Suppressor macrophage (primary cell): ENCODE measurements at regions not wholly inside any gene's neighbourhood (a gene's known extent, or its start where the extent isn't known, plus 50 kb on each side); places are given as distances from the start of the nearest gene placed in this dataset.
A peak's percentile ranks its signal among the peaks of the same experiment; 100 is the strongest.
"Not testable (repeated sequence)": the region's sequence is repeated elsewhere in the genome, so short reads cannot be mapped to it uniquely, and the experiment has no call there.

Experiments used
- DNase-seq, 4 experiments: peaks; one replicate each; pipeline ENCODE4 v3.0.0-alpha.2; 2020 to 2022

DNA sequence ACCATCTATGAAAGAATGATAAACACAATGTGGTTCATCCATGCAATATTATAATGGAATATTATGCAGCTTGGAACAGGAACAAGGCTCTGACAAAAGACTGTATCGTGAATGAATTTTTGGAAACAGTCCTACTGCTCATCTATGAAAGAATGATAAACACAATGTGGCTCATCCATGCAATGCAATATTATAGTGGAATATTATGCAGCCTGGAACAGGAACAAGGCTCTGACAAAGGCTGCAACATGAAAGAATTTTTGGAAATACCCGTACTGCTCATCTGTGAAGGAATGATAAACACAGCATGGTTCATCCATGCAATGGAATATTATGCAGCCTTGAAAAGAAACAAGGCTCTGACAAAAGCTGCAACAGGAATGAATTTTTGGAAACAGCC lies 158.8 kb downstream of the CRLF2 start:
- DNase-seq = not testable (repeated sequence)

DNA sequence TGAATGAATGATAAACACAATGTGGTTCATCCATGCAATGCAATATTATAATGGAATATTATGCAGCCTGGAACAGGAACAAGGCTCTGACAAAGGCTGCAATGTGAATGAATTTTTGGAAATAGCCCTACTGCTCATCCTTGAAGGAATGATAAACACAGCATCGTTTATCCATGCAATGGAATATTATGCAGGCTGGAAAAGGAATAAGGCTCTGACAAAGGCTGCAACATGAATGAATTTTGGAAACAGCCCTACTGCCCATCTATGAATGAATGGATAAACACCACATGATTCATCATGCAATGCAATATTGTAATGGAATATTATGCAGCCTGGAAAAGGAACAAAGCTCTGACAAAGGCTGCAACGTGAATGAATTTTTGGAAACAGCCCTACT lies 159.4 kb downstream of the CRLF2 start:
- no peak for DNase-seq

DNA sequence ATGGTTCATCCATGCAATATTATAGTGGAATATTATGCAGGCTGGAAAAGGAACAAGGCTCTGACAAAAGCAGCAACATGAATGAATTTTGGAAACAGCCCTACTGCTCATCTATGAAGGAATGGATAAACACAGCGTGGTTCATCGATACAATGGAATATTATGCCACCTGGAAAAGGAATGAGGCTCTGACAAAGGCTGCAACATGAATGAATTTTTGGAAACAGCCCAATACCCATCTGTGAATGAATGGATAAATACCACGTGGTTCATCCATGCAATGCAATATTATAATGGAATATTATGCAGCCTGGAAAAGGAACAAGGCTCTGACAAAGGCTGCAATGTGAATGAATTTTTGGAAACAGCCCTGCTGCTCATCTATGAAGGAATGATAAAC lies 160.4 kb downstream of the CRLF2 start:
- DNase-seq = no peak

DNA sequence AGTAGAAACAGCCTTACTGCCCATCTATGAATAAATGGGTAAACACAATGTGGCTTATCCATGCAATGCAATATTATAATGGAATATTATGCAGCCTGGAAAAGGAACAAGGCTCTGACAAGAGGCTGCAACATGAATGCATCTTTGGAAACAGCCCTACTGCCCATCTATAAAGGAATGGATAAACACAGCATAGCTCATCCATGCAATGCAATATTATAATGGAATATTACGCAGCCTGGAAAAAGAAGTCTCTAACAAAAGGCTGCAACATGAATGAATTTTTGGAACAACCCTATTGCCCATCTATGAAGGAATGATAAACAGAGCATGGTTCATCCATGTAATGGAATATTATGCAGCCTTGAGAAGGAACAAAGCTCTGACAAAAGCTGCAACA lies 161.0 kb downstream of the CRLF2 start:
- DNase-seq = no peak

DNA sequence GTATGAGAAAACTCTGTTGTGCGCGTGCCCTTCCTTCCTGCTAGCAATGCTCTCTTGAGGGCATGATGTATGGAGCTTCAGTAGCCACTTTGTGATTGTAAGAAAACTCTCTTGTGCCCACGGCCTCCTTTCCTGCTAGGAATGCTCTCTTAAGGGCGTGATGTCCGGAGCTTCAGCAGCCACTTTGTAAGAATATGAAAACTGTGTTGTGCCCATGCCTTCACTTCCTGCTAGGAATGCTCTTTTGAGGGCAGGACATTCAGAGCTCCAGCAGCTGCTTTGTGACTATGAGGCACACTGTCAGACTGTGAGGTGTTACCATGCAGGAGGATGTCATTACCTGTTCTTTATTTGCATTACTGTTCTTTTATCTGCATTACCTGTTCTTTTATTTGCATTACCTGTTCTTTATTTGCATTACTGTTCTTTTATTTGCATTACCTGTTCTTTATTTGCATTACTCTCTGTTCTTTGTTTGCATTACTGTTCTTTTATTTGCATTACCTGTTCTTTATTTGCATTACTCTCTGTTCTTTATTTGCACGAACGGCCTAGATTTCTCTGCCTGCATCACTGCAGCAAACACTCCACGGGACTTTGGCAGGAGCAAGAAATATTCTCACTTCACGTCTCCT lies 166.7 kb downstream of the CRLF2 start:
- no peak for DNase-seq

DNA sequence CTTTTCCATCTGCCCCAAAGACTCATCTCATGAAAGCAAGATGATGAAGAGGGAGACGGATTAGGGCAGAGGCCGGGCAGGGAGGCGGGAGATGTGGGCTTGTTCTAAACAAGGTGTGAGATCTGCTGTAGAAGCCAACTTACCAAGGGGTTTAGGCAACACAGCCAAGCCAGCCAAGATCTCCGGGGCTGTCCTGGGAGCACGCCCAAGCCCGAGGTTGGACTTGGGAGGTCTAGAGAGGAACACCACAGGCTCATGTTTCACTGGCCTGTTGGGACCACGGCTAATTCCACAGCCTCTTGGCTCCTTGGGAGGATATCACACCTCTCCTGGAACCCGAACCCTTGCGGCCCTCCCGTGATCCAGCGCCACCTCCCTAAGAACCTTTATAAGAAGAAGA lies 171.4 kb downstream of the CRLF2 start:
- DNase-seq = no peak

DNA sequence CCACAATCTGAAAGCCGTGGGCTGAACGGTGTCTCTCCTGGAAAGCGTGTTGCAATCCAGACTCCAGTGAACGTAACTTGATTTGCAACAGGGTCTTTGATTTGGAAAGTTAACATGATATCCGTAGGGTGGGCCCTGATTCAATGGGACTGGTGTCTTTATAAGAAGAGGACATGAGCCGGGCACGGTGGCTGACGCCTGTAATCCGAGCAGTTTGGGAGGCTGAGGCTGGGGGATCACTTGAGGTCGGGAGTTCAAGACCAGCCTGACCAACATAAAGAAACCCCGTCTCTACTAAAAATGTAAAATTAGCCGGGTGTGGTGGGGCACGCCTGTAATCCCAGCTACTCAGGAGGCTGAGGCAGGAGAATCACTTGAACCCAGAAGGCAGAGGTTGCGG lies 176.5 kb downstream of the CRLF2 start:
- DNase-seq = not testable (repeated sequence)

DNA sequence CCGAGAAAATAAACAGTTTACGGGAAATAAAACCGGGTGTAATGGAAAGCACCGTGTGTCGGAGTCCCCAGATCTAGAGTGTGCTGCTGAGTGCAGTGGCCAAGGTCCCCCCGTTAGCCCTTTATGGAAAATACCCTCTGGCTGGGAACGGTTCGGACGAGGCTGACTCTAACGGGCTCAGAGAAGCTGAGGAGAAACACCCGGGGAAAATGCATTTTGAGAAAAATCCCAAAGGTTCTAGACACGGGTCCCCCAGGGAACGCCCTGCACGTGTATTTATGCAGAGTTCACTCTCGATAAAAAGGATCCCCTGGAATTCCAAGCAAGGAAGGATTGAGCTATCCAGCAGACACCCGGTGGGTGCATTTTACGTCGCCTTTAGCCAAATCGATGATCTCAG lies 177.2 kb downstream of the CRLF2 start:
- DNase-seq = no peak

DNA sequence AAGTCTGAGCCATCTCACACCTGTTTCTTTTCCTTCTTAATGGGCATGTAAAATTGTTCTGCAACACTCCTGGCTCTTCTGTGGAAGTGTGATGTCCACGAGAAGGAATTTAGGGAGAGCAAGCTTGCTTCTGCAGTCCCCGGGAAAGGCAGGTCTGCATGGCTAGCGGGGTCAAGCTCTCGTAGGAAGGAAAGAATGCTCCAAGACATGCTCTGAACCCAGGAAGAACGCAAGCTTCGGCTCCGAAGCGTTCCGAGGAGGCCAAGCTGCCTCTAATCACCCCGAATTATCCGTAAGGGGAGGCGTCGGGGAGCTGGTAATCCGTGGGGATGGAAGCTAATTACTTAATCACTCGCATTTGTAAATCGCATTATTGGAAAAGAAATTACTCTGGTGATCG lies 177.7 kb downstream of the CRLF2 start:
- DNase-seq = no peak

DNA sequence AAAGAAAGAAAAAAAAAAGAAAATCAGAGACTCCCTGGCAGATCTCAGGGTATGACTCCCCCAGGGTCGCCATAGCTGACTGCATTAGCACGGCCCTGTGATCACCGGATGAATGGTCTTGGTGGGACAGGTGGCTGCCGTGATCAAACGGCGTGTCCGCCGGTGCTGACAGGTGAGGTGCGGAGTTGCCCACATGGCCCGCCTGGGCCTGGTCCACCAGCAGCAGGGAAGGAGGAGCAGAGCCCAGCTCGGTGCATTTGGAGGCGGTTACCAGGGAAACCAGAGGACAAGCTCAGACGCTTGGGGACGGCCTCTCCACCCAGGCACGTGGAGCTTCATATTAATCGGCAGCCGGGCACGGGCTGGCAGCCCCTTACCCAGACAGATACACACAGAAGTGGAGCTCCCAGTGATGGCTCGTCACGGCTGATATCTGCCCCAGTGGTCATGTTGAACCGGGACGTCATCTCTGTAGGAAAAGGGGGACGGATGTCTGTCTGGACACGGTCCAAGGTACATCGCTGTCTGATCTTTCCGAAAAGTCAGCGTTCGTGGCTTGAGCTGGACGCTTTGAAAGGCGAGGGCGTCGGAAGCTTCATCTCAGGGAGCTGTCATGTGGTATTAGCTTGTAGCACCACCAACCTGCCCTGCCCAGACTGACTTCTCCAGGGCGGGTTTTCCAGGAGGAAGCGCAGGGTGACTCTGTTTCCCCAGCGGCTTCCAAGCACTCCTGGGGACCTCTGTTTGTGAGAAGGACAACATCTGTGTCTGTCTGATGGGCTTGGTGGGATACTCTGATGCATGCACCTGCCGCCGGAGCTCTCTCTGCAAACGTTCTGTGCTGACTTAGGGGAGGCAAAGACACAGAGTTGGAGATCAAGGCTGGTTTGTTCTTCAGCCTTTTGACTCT lies 180.7 kb downstream of the CRLF2 start:
- no peak for DNase-seq

DNA sequence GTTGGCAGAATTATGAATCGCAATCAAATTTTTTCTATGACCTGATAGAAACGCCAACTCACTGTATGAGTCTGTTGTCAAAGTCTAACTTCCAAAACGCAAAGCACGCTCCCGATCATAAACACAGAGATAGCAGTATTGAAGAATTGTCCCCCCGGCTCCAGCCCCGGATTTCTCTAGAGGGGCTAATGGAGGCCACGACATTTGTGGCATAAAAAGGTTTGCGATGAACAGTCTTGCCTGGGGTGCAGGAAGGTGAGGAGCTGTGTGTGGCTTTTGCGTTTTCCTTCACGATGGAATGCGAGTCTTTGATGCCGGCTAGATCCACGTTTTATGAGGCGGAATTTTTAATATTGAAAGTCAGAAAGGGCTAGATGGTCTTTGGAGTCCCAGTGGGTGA lies 183.0 kb downstream of the CRLF2 start:
- no peak for DNase-seq

DNA sequence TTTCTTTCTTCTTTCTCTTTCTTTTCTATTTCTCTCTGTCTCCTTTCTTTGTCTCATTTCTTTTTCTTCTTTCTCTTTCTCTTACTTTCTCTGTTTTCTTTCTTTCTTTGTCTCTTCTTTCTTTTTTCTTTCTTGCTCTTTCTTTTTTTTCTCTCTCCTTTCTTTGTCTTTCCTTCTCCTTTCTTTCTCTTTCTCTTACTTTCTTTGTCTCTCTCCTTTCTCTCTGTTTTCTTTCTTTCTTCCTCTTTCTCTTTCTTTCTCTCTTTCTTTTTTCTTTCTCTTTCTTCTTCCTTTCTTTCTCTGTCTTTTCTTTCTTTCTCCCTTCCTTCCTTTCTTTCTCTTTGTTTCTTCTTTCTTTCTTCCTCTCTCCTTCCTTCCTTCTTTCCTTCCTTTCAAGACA lies 184.8 kb downstream of the CRLF2 start:
- no peak for DNase-seq

DNA sequence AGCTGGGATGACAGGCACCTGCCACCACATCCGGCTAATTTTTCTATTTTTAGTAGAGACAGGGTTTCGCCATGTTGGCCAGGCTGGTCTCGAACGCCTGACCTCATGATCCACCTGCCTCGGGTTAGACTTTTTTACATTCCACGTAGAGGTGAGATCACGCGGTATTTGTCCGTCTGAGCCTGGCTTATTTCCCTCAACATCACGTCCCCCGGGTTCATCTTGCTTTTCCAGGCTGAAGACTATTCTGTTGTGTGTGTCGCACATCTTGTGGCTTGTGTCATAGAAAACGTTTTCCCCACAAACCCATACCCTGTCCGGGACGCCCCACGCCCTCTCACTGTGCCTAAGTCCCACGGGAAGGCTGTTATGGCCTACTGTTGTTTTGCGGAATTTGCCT lies 185.3 kb downstream of the CRLF2 start:
- peak in 3 of 4 experiments; percentile 11 to 25 (median 15) for DNase-seq

DNA sequence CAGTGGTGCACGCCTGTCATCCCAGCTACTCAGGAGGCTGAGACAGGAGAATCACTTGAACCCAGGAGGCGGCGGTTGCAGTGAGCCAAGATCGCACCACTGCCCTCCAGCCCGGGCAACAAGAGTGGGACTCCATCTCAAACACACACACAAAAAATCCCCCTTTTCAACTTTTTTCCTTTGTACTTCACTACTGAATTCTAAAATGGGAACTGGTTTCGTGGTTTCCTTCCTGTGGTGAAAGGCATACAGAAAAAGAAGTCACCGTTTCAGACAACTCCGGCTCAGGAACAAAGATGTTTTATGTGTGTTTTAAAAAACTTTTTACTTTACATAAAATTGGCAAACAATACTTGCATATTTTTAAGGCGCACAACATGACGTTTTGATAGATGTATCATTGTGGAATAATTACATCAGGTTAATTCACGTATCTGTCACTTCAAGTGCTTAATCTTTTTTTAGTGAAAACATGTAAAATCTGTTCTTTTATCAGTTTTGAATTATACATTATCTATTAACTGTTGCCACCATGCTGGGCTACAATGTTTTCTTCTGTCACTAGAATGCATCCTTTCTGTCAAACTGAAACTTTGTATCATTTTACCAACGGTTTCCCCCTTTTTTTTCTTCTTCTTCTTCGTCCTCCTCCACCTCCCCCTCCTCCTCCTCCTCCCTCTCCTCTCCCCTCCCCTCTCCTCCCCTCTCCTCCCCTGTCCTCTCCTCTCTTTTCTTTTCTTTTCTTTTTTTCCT lies 186.0 kb downstream of the CRLF2 start:
- DNase-seq = peak; percentile 19 to 54 (median 35)

DNA sequence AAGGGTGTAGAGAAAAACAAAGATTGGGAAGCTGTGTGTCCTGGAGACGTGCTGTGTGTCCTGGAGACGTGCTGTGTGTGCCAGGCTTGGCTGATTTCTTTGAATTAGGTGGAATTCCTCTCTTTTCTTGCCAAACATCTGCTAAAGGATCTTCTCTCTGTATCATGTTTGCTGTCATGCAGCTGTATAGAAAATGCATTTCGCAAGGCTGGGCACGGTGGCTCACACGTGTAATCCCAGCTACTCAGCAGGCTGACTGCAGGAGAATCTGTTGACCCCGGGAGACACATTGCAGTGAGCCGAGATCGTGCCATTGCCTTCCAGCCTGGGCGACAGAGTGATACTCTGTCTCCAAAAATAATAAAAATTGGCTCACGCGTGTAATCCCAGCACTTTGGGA lies 187.0 kb downstream of the CRLF2 start:
- peak in 1 of 4 experiments; percentile 24 for DNase-seq

DNA sequence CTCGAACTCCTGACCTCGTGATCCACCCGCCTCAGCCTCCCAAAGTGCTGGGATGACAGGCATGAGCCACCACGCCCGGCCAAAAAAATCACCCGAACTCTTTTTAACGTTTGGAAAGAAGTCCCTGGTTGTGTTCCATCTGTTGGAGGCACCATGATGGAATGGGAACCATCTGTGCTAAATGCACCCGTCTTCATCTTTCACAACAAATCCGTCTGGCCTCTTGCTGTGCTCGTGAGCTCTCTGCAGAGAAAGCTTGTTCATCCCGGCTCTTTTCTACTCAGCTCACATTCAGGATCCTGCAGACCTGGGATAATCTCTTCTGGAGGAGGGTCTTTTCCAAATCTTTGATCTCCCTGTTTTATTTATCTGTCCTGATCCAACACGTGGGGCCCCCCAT lies 188.8 kb downstream of the CRLF2 start:
- no peak for DNase-seq

DNA sequence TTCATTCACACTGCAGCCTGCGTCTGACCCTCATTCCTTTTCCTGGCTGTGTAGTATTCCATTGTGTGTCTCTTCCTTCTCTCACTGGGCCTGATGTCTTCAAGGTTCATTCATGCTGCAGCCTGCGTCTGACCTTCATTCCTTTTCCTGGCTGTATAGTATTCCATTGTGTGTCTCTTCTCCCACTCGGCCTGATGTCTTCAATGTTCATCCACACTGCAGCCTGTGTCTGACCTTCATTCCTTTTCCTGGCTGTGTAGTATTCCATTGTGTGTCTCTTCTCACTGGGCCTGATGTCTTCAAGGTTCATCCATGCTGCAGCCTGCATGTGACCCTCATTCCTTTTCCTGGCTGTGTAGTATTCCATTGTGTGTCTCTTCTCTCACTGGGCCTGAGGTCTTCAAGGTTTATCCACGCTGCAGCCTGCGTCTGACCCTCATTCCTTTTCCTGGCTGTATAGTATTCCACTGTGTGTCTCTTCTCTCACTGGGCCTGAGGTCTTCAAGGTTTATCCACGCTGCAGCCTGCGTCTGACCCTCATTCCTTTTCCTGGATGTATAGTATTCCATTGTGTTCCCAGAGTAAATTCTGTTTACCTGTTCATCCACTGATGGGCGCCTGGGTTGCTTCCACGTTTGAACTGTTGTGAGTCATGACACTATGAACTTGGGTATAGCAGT lies 191.0 kb downstream of the CRLF2 start:
- DNase-seq = not testable (repeated sequence)

DNA sequence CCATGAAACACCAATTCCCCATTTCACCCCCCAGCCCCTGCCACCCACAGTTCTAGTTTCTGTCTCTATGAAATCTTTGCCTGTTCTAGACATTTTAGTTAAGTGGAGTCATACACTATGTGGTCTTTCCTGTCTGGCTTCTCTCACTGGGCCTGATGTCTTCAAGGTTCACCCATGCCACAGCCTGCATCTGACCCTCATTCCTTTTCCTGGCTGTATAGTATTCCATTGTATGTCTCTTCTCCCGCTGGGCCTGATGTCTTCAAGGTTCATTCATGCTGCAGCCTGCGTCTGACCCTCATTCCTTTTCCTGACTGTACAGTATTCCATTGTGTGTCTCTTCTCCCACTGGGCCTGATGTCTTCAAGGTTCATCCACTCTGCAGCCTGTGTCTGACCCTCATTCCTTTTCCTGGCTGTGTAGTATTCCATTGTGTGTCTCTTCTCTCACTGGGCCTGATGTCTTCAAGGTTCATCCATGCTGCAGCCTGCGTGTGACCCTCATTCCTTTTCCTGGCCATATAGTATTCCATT lies 191.7 kb downstream of the CRLF2 start:
- no peak for DNase-seq

DNA sequence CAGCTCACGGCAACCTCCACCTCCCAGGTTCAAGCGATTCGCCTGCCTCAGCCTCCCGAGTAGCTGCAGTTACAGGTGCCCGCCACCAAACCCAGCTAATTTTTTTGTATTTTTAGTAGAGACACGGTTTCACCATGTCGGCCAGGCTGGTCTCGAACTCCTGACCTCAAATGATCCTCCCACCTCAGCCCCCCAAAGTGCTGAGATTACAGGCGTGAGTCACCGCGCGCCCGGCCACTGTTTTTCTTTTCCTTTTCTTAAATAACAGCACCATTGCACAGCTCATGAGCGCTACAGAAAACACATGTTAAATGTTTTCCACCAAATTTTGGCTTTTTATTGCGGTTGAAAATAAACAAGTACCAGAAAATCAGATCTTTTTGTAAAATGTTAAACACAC lies 195.5 kb downstream of the CRLF2 start:
- DNase-seq = not testable (repeated sequence)

DNA sequence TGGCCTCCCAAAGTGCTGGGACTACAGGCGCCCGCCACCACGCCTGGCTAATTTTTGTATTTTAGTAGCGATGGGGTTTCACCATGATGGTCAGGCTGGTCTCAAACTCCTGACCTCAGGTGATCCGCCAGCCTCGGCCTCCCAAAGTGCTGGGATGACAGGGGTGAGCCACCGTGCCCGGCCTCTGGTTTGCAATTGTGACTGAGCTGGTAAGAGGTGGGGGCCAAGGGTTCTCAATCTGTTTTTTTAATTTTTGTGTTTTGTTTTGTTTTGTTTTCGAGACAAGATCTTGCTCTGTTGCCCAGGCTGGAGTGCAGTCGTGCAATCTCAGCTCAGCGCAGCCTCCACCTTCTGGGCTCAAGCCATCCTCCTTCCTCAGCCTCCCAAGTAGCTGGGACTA lies 196.2 kb downstream of the CRLF2 start:
- DNase-seq = not testable (repeated sequence)

DNA sequence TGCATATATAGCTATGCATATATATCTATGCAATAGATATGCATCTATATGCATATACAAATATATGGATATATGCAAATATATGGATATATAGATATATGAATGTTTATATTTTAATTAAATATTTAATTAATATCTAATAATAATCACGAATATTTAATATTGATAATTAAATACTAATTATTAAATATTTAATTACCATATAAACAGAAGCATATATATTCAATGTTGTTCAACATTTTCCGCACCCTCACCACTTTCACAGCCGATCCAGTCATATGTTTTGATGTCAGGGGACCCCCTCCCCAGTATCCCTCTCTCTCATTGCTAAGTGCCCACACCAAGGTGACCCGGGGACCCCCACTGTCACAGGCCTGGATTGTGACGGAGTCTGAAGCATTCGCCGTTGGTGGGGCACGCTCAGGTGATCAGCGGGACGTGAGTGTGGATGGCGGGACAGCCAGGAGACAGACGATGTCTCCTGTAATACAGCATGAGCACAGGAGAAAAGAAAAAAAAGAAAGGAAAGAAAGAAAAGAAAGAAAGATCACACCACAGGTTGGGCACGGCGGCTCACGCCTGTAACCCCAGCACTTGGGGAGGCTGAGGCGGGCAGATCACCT lies 199.7 kb downstream of the CRLF2 start:
- DNase-seq = no peak

DNA sequence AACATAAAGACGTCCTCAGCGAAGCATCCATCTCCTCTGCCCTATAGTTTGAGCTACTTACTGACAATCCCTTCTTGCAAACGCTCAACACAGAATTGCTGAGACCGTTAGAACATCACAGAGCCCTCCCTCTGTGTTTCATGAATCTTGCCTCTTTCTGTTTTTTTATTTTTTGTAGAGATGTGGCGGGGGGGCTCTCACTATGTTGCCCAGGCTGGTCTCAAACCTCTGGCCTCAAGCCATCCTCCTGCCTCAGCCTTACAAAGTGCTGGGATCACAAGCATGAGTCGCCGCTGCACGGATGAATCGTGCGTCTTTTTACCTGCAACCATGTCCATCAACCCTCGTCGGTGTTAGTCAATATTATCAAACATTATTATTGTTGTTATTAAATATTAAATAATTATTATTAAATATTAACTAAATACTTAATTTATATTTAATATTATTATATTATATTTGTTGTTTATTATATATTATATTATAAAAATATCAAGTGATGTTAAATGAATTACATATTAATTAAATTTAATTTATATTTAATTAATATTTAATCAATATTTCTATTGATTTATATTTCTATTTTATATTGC lies 200.7 kb downstream of the CRLF2 start:
- DNase-seq = no peak
